B cell (primary cell): ENCODE measurements at regions not wholly inside any gene's neighbourhood (a gene's known extent, or its start where the extent isn't known, plus 50 kb on each side); places are given as distances from the start of the nearest gene placed in this dataset.

Source experiments
- ATAC-seq: fragments of 200-7000 bp; cut with Tn5 transposase; one replicate; pipeline ENCODE4 v1.10.0; 2021; ENCODE audit warnings: low read depth, mild to moderate bottlenecking, moderate number of reproducible peaks, moderate library complexity
- CTCF ChIA-PET: fragments of 350-600 bp; sonication (Branson Sonifier 250); formaldehyde crosslinking; loops from one replicate; lab custom pipeline; 2021; ENCODE audit warnings: antibody characterized with exemption, inconsistent platforms; lab: Charles Lee
- POLR2A ChIA-PET: fragments of 350-600 bp; sonication (Branson Sonifier 250); formaldehyde crosslinking; loops from one replicate; lab custom pipeline; 2021; ENCODE audit warnings: antibody characterized with exemption; lab: Charles Lee
- DNase-seq: peaks from one replicate; pipeline ENCODE4 v3.0.0; 2013
- H2AFZ ChIP-seq: 2 replicates; pipeline ENCODE4 v1.6.1; 2012; ENCODE audit warnings: mild to moderate bottlenecking, low read depth, low read length; ENCODE audit not compliant: insufficient read depth, poor library complexity, severe bottlenecking
- H3K27ac ChIP-seq, 2 donors: 1 replicate in 1 of 2; 2 replicates in 1 of 2; pipeline ENCODE4 v1.5.1; 2012 to 2013; ENCODE audit warnings: low read length in 2 of 2, mild to moderate bottlenecking in 2 of 2, moderate library complexity in 1 of 2
- H3K27me3 ChIP-seq, 4 experiments: fragments of 200-600 bp in 1 of 4; sonication (generic) in 1 of 4; replicated peaks in 1 of 4; 1 replicate in 2 of 4; 2 replicates in 2 of 4; pipeline versions ENCODE4 v1.6.1 to v1.7.0; 2013 to 2016; ENCODE audit warnings: low read length in 3 of 4, mild to moderate bottlenecking in 2 of 4, mixed read lengths in 1 of 4, moderate library complexity in 1 of 4; ENCODE audit not compliant: insufficient read depth in 4 of 4, control insufficient read depth in 3 of 4; ENCODE audit errors: control extremely low read depth in 1 of 4
- H3K36me3 ChIP-seq, 2 experiments: replicated peaks in 1 of 2; 1 replicate in 1 of 2; 2 replicates in 1 of 2; pipeline versions ENCODE4 v1.6.1 to v1.7.1; 2013; ENCODE audit warnings: low read length in 1 of 2; ENCODE audit not compliant: insufficient read depth in 2 of 2, control insufficient read depth in 1 of 2; ENCODE audit errors: control extremely low read depth in 1 of 2, extremely low read depth in 1 of 2
- H3K4me1 ChIP-seq, 2 donors: fragments of 200-600 bp in 1 of 2; sonication (generic) in 1 of 2; 1 replicate in 1 of 2; 2 replicates in 1 of 2; pipeline versions ENCODE4 v1.5.1 to v1.6.1; 2013 to 2017; ENCODE audit warnings: low read length in 2 of 2; ENCODE audit not compliant: control insufficient read depth in 2 of 2, insufficient read depth in 2 of 2
- H3K4me2 ChIP-seq: replicated peaks from 2 replicates; pipeline ENCODE3; 2012; ENCODE audit warnings: mild to moderate bottlenecking, low read depth, low read length; ENCODE audit not compliant: poor library complexity, severe bottlenecking
- H3K4me3 ChIP-seq, 5 experiments: fragments of 200-600 bp in 1 of 5; sonication (generic) in 1 of 5; 1 replicate in 3 of 5; 2 replicates in 2 of 5; pipeline versions ENCODE4 v1.5.1 to v1.7.0; 2011 to 2016; ENCODE audit warnings: low read length in 4 of 5, mild to moderate bottlenecking in 4 of 5, low read depth in 2 of 5, control low read depth in 1 of 5, moderate library complexity in 1 of 5; ENCODE audit not compliant: insufficient read depth in 1 of 5; ENCODE audit errors: control extremely low read depth in 1 of 5, extremely low read depth in 1 of 5
- H3K79me2 ChIP-seq: fragments of 200-600 bp; sonication (generic); one replicate; pipeline ENCODE4 v1.6.0; 2016; ENCODE audit warnings: low read length; ENCODE audit not compliant: control insufficient read depth, insufficient read depth
- H3K9ac ChIP-seq: fragments of 200-600 bp; sonication (generic); 2 replicates; pipeline ENCODE4 v1.6.1; 2017; ENCODE audit warnings: mild to moderate bottlenecking, low read length, moderate library complexity
- H3K9me3 ChIP-seq, 3 donors: one replicate each; pipeline versions ENCODE4 v1.6.1 to v1.7.1; 2013; ENCODE audit warnings: low read length in 2 of 3; ENCODE audit not compliant: control insufficient read depth in 2 of 3, insufficient read depth in 1 of 3; ENCODE audit errors: control extremely low read depth in 1 of 3
- H4K20me1 ChIP-seq: 2 replicates; pipeline ENCODE4 v1.6.0; 2012; ENCODE audit warnings: mild to moderate bottlenecking, low read length; ENCODE audit not compliant: insufficient read depth, control insufficient read depth, poor library complexity, severe bottlenecking
- H3K27ac Mint-ChIP-seq: one replicate; pipeline ENCODE4 v1.8.0; 2021; ENCODE audit warnings: mixed read lengths
- H3K27me3 Mint-ChIP-seq: one replicate; pipeline ENCODE4 v1.8.0; 2021; ENCODE audit warnings: mixed read lengths
- H3K4me1 Mint-ChIP-seq: one replicate; pipeline ENCODE4 v1.8.0; 2021; ENCODE audit warnings: mixed read lengths
- H3K4me3 Mint-ChIP-seq: one replicate; pipeline ENCODE4 v1.8.0; 2021; ENCODE audit warnings: mixed read lengths
- H3K9me3 Mint-ChIP-seq: one replicate; pipeline ENCODE4 v1.8.0; 2022; ENCODE audit warnings: mixed read lengths; ENCODE audit not compliant: insufficient read depth
- CTCF ChIP-seq: fragments of 200-600 bp; IDR thresholded peaks from one replicate; pipeline ENCODE4 v1.8.0; 2022; ENCODE audit warnings: antibody characterized with exemption, mild to moderate bottlenecking
- EZH2 ChIP-seq: IDR thresholded peaks from 2 replicates; pipeline ENCODE4 v1.6.1; 2012; ENCODE audit warnings: borderline replicate concordance, low read depth, mild to moderate bottlenecking, moderate library complexity, low read length; ENCODE audit not compliant: insufficient read depth, poor library complexity, severe bottlenecking
- WGBS: methylation state at CpG from one replicate; pipeline ENCODE4 v1.1.5; 2013; ENCODE audit warnings: missing lambda C conversion rate; ENCODE audit not compliant: insufficient coverage; 5-methylcytosine and 5-hydroxymethylcytosine counted together
- intact Hi-C: fragments of 100-400 bp; cut with micrococcal nuclease; formaldehyde crosslinking; loops from one replicate; pipeline ENCODE4 v1.10.0; 2022

DNA sequence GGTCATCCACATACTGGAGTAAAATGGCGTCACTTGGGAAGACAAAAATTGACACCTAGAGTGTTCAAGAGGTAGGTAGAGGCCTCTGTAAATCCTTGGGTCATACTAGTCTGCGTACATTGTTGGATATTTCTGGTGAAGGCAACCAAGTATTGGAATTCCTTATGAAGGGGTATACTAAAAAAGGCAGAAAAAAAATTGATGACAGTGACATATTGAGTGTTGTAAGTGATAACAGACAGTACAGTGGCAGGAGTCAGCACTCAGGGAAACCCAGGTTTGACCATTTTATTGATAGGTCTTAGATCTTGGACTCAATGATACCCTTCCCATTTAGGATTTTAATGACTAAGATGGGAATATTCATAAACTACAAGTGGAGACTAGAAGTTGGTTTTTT is 359.1 kb upstream of the VSTM2A start:
- peaks cover 7% of the 10 kb centered on the region for H3K9me3 Mint-ChIP-seq
- H4K20me1 ChIP-seq, result no peaks in the 10 kb centered on the region
- no peak overlapping the region for H3K9ac ChIP-seq
- intact Hi-C loops, result no loop called here
- TF ChIP-seq CTCF (no peak), EZH2 (no peak)
- POLR2A ChIA-PET, result no interaction called here
- H3K4me3 ChIP-seq, result no peak overlapping the region
- no peak overlapping the region for H3K27ac Mint-ChIP-seq
- no peaks in the 10 kb centered on the region for H3K79me2 ChIP-seq
- no peak overlapping the region for H2AFZ ChIP-seq
- DNase-seq (no peak), ATAC-seq (no peak)
- H3K27ac ChIP-seq, result no peak overlapping the region
- no peaks in the 10 kb centered on the region for H3K4me1 ChIP-seq
- H3K4me3 Mint-ChIP-seq, result no peak overlapping the region
- CTCF ChIA-PET, result no interaction called here
- WGBS, result 40% methylated on average over 2 of the region's 2 CpGs
- H3K36me3 ChIP-seq, result no peaks in the 10 kb centered on the region
- peaks cover 0 to 7% (median 0%) of the 10 kb centered on the region in 3 donors for H3K9me3 ChIP-seq
- H3K27me3 Mint-ChIP-seq, result no peaks in the 10 kb centered on the region
- H3K4me2 ChIP-seq, result no peak overlapping the region
- no peaks in the 10 kb centered on the region for H3K4me1 Mint-ChIP-seq
- H3K27me3 ChIP-seq, result no peaks in the 10 kb centered on the region

- Mint-ChIP-seq H3K27ac (no peak overlapping the region), H3K9me3 (peaks cover 9% of the 10 kb centered on the region), H3K4me1 (no peaks in the 10 kb centered on the region), H3K4me3 (no peak overlapping the region), H3K27me3 (no peaks in the 10 kb centered on the region)
- CTCF ChIA-PET, result no interaction called here
- H3K4me1 ChIP-seq, result no peaks in the 10 kb centered on the region
- H4K20me1 ChIP-seq, result no peaks in the 10 kb centered on the region
- intact Hi-C loops, result no loop called here
- no peaks in the 10 kb centered on the region for H3K79me2 ChIP-seq
- POLR2A ChIA-PET, result no interaction called here
- no peak overlapping the region for H3K9ac ChIP-seq
- no peaks in the 10 kb centered on the region for H3K27me3 ChIP-seq
- H3K9me3 ChIP-seq, result peaks cover 0 to 3% (median 3%) of the 10 kb centered on the region in 3 donors
- ATAC-seq (no peak), DNase-seq (no peak)
- H2AFZ ChIP-seq, result no peak overlapping the region
- no peaks in the 10 kb centered on the region for H3K36me3 ChIP-seq
- no peak overlapping the region for H3K4me3 ChIP-seq
- H3K27ac ChIP-seq, result no peak overlapping the region
- H3K4me2 ChIP-seq, result no peak overlapping the region
- TF ChIP-seq EZH2, result no peak
- TF ChIP-seq CTCF, result no peak
Measured at GRCh38 chr7:54186336-54186735, 355.8 kb upstream of the VSTM2A start.
